Body of pancreas (tissue), 4 donors: ENCODE measurements at regions not wholly inside any gene's neighbourhood (a gene's known extent, or its start where the extent isn't known, plus 50 kb on each side); places are given as distances from the start of the nearest gene placed in this dataset.

ENCODE experiments used
- CTCF ChIP-seq, 7 experiments: fragments of 450-650 bp in 4 of 7; fragments of 200-600 bp in 3 of 7; sonication (generic) in 3 of 7; IDR thresholded peaks; one replicate each; pipeline ENCODE4 v1.5.1; 2016 to 2019; ENCODE audit warnings: antibody characterized with exemption in 7 of 7
- POLR2A ChIP-seq, 3 donors: fragments of 450-650 bp; IDR thresholded peaks; one replicate each; pipeline ENCODE4 v1.6.1; 2016; ENCODE audit warnings: antibody characterized with exemption in 3 of 3, mild to moderate bottlenecking in 2 of 3

GRCh38 chr2:240201866-240202265 lies 61.4 kb upstream of the OTOS start:
- TF ChIP-seq CTCF (IDR thresholded peaks at IDR 0.05) (no peak), POLR2A (IDR thresholded peaks at IDR 0.05) (no peak)
